Keratinocyte (primary cell): ENCODE measurements at regions not wholly inside any gene's neighbourhood (a gene's known extent, or its start where the extent isn't known, plus 50 kb on each side); places are given as distances from the start of the nearest gene placed in this dataset.

Source experiments
- DNase-seq: peaks from one replicate; pipeline ENCODE4 v3.0.0-alpha.2; 2011; ENCODE audit warnings: low read depth, missing footprints, low spot score
- FAIRE-seq: peaks from 2 replicates; lab custom pipeline; 2011; peaks lifted over from hg19 to GRCh38; lab: Jason Lieb, UNC
- H2AFZ ChIP-seq: 2 replicates; pipeline ENCODE4 v1.6.0; 2012; ENCODE audit warnings: low read length, control low read depth, inconsistent platforms; ENCODE audit not compliant: control insufficient read depth
- H3K27ac ChIP-seq: 2 replicates; pipeline ENCODE4 v1.5.1; 2011; ENCODE audit warnings: low read length; ENCODE audit not compliant: control insufficient read depth, insufficient read depth
- H3K27me3 ChIP-seq: 3 replicates; pipeline ENCODE4 v1.6.0; 2011; ENCODE audit warnings: low read length; ENCODE audit not compliant: control insufficient read depth, insufficient read depth; ENCODE audit errors: extremely low read depth
- H3K36me3 ChIP-seq, 2 experiments: 2 replicates in 1 of 2; 3 replicates in 1 of 2; pipeline ENCODE4 v1.5.1; 2011; ENCODE audit warnings: low read length in 2 of 2, mild to moderate bottlenecking in 1 of 2; ENCODE audit not compliant: control insufficient read depth in 2 of 2, insufficient read depth in 2 of 2; ENCODE audit errors: extremely low read depth in 1 of 2
- H3K4me1 ChIP-seq: 3 replicates; pipeline ENCODE4 v1.5.1; 2011; ENCODE audit warnings: low read length; ENCODE audit not compliant: control insufficient read depth, insufficient read depth; ENCODE audit errors: extremely low read depth
- H3K4me2 ChIP-seq: 3 replicates; pipeline ENCODE4 v1.6.0; 2011; ENCODE audit warnings: low read depth, low read length; ENCODE audit not compliant: control insufficient read depth, insufficient read depth; ENCODE audit errors: extremely low read depth
- H3K4me3 ChIP-seq, 3 experiments: fragments of 200-600 bp in 1 of 3; sonication (generic) in 1 of 3; 2 replicates in 2 of 3; 3 replicates in 1 of 3; pipeline ENCODE4 v1.5.1; 2011 to 2016; ENCODE audit warnings: low read length in 3 of 3, mild to moderate bottlenecking in 3 of 3, control low read depth in 2 of 3, inconsistent platforms in 1 of 3, low read depth in 1 of 3, mixed read lengths in 1 of 3, mixed run types in 1 of 3, moderate library complexity in 1 of 3; ENCODE audit not compliant: control insufficient read depth in 2 of 3, insufficient read depth in 2 of 3; ENCODE audit errors: extremely low read depth in 1 of 3
- H3K79me2 ChIP-seq: 2 replicates; pipeline ENCODE4 v1.6.0; 2012; ENCODE audit warnings: low read length; ENCODE audit not compliant: control insufficient read depth, insufficient read depth
- H3K9ac ChIP-seq: 3 replicates; pipeline ENCODE4 v1.6.0; 2011; ENCODE audit warnings: low read length; ENCODE audit not compliant: control insufficient read depth, insufficient read depth; ENCODE audit errors: extremely low read depth
- H3K9me1 ChIP-seq: 3 replicates; pipeline ENCODE4 v1.6.0; 2011; ENCODE audit warnings: low read length; ENCODE audit not compliant: control insufficient read depth, insufficient read depth; ENCODE audit errors: extremely low read depth
- H3K9me3 ChIP-seq: 2 replicates; pipeline ENCODE4 v1.5.1; 2012; ENCODE audit warnings: low read depth, low read length; ENCODE audit not compliant: control insufficient read depth
- H4K20me1 ChIP-seq: 3 replicates; pipeline ENCODE4 v1.6.0; 2011; ENCODE audit warnings: low read length; ENCODE audit not compliant: control insufficient read depth, insufficient read depth; ENCODE audit errors: extremely low read depth
- EZH2 ChIP-seq: IDR thresholded peaks from one replicate; pipeline ENCODE4 v1.6.1; 2012; ENCODE audit warnings: inconsistent platforms, mild to moderate bottlenecking, low read length, moderate library complexity
- dilution Hi-C: fragments of 300-500 bp; cut with MboI; formaldehyde crosslinking; loops from one replicate; pipeline ENCODE4 v1.7.0; 2020; ENCODE audit warnings: low sequenced_read_pairs; ENCODE audit not compliant: extremely low pct_ligation_motif_present
- TF ChIP-seq, protein P1 (sequence below), 3 experiments: IDR thresholded peaks in 1 of 3; conservative IDR thresholded peaks in 1 of 3; optimal IDR thresholded peaks in 1 of 3; 2 replicates in 2 of 3; 3 replicates in 1 of 3; pipeline versions ENCODE3 to v1.5.1; 2011; ENCODE audit warnings: low read length in 3 of 3, mild to moderate bottlenecking in 3 of 3, moderate library complexity in 2 of 3, control low read depth in 1 of 3, inconsistent platforms in 1 of 3; ENCODE audit not compliant: insufficient read depth in 2 of 3; ENCODE audit errors: extremely low read depth in 1 of 3

DNA sequence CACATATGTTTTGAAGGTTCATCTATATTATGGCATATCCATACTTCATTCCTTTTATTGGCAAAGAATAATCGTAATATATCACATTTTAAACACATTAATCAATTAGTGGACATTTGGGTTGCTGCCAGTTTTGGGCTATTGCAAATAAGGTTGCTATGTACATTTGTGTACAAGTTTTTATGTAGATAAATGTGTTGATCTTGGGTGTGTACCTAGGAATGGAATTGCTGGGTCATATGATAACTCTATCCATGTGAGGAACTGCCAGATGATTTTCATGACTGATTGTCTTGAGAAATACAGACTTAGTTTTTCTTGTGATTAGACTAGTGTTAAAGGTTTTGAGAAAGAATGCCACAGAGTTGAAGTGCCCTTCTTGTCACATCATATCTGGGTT lies 99.2 kb upstream of the RAB40AL start:
- Histone ChIP-seq H3K27ac (no peak overlapping the region), H3K27me3 (no peaks in the 10 kb centered on the region), H3K36me3 (no peaks in the 10 kb centered on the region), H3K9me1 (no peaks in the 10 kb centered on the region), H3K4me2 (no peak overlapping the region), H2AFZ (no peak overlapping the region), H3K9ac (no peak overlapping the region), H3K4me1 (no peaks in the 10 kb centered on the region), H3K79me2 (no peaks in the 10 kb centered on the region), H4K20me1 (no peaks in the 10 kb centered on the region), H3K4me3 (no peak overlapping the region), H3K9me3 (no peaks in the 10 kb centered on the region)
- FAIRE-seq: no peak
- DNase-seq: no peak
- dilution Hi-C loops: no loop called here
- TF ChIP-seq EZH2: no peak
- TF ChIP-seq, protein P1, sequence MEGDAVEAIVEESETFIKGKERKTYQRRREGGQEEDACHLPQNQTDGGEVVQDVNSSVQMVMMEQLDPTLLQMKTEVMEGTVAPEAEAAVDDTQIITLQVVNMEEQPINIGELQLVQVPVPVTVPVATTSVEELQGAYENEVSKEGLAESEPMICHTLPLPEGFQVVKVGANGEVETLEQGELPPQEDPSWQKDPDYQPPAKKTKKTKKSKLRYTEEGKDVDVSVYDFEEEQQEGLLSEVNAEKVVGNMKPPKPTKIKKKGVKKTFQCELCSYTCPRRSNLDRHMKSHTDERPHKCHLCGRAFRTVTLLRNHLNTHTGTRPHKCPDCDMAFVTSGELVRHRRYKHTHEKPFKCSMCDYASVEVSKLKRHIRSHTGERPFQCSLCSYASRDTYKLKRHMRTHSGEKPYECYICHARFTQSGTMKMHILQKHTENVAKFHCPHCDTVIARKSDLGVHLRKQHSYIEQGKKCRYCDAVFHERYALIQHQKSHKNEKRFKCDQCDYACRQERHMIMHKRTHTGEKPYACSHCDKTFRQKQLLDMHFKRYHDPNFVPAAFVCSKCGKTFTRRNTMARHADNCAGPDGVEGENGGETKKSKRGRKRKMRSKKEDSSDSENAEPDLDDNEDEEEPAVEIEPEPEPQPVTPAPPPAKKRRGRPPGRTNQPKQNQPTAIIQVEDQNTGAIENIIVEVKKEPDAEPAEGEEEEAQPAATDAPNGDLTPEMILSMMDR (optimal IDR thresholded peaks at IDR 0.05 in 1 of 3, IDR thresholded peaks at IDR 0.05 in 1 of 3, conservative IDR thresholded peaks at IDR 0.05 in 1 of 3; ENCODE audit: extremely low read depth in 1 of 3, insufficient read depth in 2 of 3, low read length in 3 of 3): no peak

DNA sequence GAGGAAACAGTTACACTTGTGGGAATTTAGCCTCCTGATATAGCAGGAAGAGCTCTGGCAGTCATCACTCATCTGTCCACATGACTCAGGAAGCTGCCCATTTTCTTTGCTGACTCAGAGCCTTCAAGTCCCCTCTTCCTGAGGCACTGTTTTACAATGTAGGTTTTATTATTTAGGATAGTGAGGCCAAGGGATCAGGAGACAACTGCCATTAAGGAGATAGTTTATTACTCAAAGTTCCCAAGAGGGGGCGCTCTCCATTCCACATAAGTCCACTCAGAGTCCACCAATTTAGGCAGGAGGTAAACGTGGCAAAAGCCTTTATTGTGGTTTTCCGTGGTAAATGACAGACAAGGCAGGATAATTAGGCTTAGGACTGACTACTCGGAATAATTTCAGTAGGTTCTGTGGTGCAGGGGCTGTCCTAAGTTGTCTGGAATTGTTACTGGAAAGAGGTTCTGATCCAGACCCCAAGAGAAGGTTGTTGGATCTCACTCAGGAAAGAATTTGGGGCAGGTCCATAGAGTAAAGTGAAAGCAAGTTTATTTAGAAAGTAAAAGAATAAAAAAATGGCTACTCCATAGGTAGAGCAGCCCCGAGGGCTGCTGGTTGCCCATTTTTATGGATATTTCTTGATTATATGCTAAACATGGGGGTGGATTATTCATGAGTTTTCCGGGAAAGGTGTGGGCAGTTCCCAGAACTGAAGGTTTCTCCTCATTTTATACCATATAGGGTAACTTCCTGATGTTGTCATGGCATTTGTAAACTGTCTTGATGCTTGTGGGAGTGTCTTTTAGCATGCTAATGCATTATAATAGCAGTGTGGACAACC lies 96.0 kb upstream of the RAB40AL start:
- TF ChIP-seq, protein P1 (optimal IDR thresholded peaks at IDR 0.05 in 1 of 3, IDR thresholded peaks at IDR 0.05 in 1 of 3, conservative IDR thresholded peaks at IDR 0.05 in 1 of 3; ENCODE audit: extremely low read depth in 1 of 3, insufficient read depth in 2 of 3, low read length in 3 of 3): peak in 2 of 3 experiments; percentile 28 to 35
- no peak for TF ChIP-seq EZH2
- dilution Hi-C loops: no loop called here
- H3K36me3 ChIP-seq: no peaks in the 10 kb centered on the region
- no peak overlapping the region for H2AFZ ChIP-seq
- no peaks in the 10 kb centered on the region for H3K4me1 ChIP-seq
- no peaks in the 10 kb centered on the region for H4K20me1 ChIP-seq
- FAIRE-seq (no peak), DNase-seq (no peak)
- H3K9ac ChIP-seq: no peak overlapping the region
- no peaks in the 10 kb centered on the region for H3K9me1 ChIP-seq
- H3K27me3 ChIP-seq: no peaks in the 10 kb centered on the region
- H3K79me2 ChIP-seq: no peaks in the 10 kb centered on the region
- H3K27ac ChIP-seq: no peak overlapping the region
- no peak overlapping the region for H3K4me3 ChIP-seq
- H3K9me3 ChIP-seq: no peaks in the 10 kb centered on the region
- H3K4me2 ChIP-seq: no peak overlapping the region
